ENCODE measurements at regions not wholly inside any gene's neighbourhood (a gene's known extent, or its start where the extent isn't known, plus 50 kb on each side); places are given as distances from the start of the nearest gene placed in this dataset.
"Not testable (repeated sequence)": the region's sequence is repeated elsewhere in the genome, so short reads cannot be mapped to it uniquely, and the experiment has no call there.

DNA sequence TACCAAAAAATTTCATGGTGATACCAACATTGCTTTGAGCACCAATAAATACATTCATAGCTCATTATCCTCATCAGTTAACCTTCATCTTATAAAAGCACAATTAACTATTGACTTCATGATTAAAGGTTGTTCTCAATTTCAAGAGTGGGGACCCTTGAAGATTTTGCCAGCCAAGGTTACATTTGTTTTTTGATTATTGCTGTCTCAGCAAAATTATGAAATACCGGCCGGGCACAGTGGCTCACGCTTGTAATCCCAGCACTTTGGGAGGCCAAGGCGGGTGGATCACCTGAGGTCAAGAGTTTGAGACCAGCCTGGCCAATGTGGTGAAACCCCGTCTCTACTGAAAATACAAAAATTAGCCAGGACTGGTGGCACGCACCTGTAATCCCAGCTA is 96.1 kb upstream of the SLC7A11 start:
- TF ChIP-seq, protein P1, sequence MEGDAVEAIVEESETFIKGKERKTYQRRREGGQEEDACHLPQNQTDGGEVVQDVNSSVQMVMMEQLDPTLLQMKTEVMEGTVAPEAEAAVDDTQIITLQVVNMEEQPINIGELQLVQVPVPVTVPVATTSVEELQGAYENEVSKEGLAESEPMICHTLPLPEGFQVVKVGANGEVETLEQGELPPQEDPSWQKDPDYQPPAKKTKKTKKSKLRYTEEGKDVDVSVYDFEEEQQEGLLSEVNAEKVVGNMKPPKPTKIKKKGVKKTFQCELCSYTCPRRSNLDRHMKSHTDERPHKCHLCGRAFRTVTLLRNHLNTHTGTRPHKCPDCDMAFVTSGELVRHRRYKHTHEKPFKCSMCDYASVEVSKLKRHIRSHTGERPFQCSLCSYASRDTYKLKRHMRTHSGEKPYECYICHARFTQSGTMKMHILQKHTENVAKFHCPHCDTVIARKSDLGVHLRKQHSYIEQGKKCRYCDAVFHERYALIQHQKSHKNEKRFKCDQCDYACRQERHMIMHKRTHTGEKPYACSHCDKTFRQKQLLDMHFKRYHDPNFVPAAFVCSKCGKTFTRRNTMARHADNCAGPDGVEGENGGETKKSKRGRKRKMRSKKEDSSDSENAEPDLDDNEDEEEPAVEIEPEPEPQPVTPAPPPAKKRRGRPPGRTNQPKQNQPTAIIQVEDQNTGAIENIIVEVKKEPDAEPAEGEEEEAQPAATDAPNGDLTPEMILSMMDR (conservative IDR thresholded peaks at IDR 0.05; ENCODE audit: low read depth, low read length): not testable (repeated sequence)
- not testable (repeated sequence) for TF ChIP-seq POLR2A (IDR thresholded peaks at IDR 0.05; ENCODE audit: low read depth, low read length); MXI1 (IDR thresholded peaks at IDR 0.05; ENCODE audit: borderline replicate concordance, low read depth, low read length); RAD21 (IDR thresholded peaks at IDR 0.05; ENCODE audit: low read length); BHLHE40 (IDR thresholded peaks at IDR 0.05; ENCODE audit: low read depth, low read length); RCOR1 (IDR thresholded peaks at IDR 0.05; ENCODE audit: insufficient replicate concordance, low read length); CHD1 (IDR thresholded peaks at IDR 0.05; ENCODE audit: low read depth, low read length); FOS (IDR thresholded peaks at IDR 0.05; ENCODE audit: low read depth, low read length); SMC3 (IDR thresholded peaks at IDR 0.05; ENCODE audit: low read depth, low read length); CEBPB (IDR thresholded peaks at IDR 0.05; ENCODE audit: low read depth, low read length); RFX5 (IDR thresholded peaks at IDR 0.05; ENCODE audit: low read depth, low read length)
- TF ChIP-seq, protein P2, sequence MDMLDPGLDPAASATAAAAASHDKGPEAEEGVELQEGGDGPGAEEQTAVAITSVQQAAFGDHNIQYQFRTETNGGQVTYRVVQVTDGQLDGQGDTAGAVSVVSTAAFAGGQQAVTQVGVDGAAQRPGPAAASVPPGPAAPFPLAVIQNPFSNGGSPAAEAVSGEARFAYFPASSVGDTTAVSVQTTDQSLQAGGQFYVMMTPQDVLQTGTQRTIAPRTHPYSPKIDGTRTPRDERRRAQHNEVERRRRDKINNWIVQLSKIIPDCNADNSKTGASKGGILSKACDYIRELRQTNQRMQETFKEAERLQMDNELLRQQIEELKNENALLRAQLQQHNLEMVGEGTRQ (IDR thresholded peaks at IDR 0.05; ENCODE audit: low read depth, low read length): not testable (repeated sequence)
- peak; percentile 94 for TF ChIP-seq MAFK (IDR thresholded peaks at IDR 0.05; ENCODE audit: low read depth, low read length)
